HEK293 (cell line): ENCODE measurements at regions not wholly inside any gene's neighbourhood (a gene's known extent, or its start where the extent isn't known, plus 50 kb on each side); places are given as distances from the start of the nearest gene placed in this dataset.

Experiments used
- CTCF ChIA-PET: fragments of 350-600 bp; formaldehyde crosslinking; extraction: SDS; loops from one replicate; lab custom pipeline; 2021; ENCODE audit warnings: antibody characterized with exemption; lab: Yijun Ruan, JAX
- POLR2A ChIA-PET: fragments of 300-600 bp; formaldehyde crosslinking; extraction: SDS; loops from one replicate; lab custom pipeline; 2020; ENCODE audit warnings: antibody characterized with exemption, inconsistent platforms; lab: Yijun Ruan, JAX
- H3K27ac ChIP-seq: fragments of 200-500 bp; sonication (Bioruptor generic); 2 replicates; pipeline ENCODE4 v1.5.1; 2014; ENCODE audit warnings: low read depth, low read length, control low read depth, inconsistent platforms; ENCODE audit errors: extremely low read depth
- H3K36me3 ChIP-seq, 2 experiments: fragments of 200-500 bp in 1 of 2; sonication (Bioruptor generic) in 1 of 2; 1 replicate in 1 of 2; 2 replicates in 1 of 2; pipeline ENCODE4 v1.5.1; 2014 to 2017; ENCODE audit warnings: inconsistent platforms in 2 of 2, low read length in 2 of 2; ENCODE audit not compliant: control insufficient read depth in 2 of 2, insufficient read depth in 1 of 2
- H3K4me1 ChIP-seq: fragments of 200-500 bp; sonication (Bioruptor generic); 2 replicates; pipeline ENCODE4 v1.5.1; 2014; ENCODE audit warnings: mild to moderate bottlenecking, low read length, inconsistent platforms; ENCODE audit not compliant: control insufficient read depth, insufficient read depth
- H3K4me3 ChIP-seq: 2 replicates; pipeline ENCODE4 v1.5.1; 2011; ENCODE audit warnings: low read depth, mild to moderate bottlenecking, control low read depth, low read length, moderate library complexity
- H3K9me3 ChIP-seq: fragments of 200-500 bp; sonication (Bioruptor generic); 2 replicates; pipeline ENCODE4 v1.5.1; 2014; ENCODE audit warnings: low read depth, low read length, inconsistent platforms; ENCODE audit not compliant: control insufficient read depth, insufficient read depth
- HOXD13 ChIP-seq: sonication (generic); formaldehyde crosslinking; IDR thresholded peaks from 2 replicates; pipeline ENCODE4 v1.8.0; 2022; ENCODE audit warnings: missing genetic modification reagents, borderline replicate concordance
- KLF10 ChIP-seq: fragments of 450-650 bp; IDR thresholded peaks from 2 replicates; pipeline ENCODE4 v1.5.1; 2018; ENCODE audit warnings: missing biosample characterization, mild to moderate bottlenecking, missing genetic modification characterization
- KLF8 ChIP-seq: fragments of 450-650 bp; formaldehyde crosslinking; IDR thresholded peaks from 2 replicates; pipeline ENCODE4 v1.5.1; 2016; ENCODE audit warnings: missing biosample characterization, missing genetic modification characterization
- OVOL3 ChIP-seq: fragments of 450-650 bp; formaldehyde crosslinking; IDR thresholded peaks from 2 replicates; pipeline ENCODE4 v1.5.1; 2016; ENCODE audit warnings: missing biosample characterization, missing genetic modification characterization
- SCRT1 ChIP-seq: fragments of 450-650 bp; formaldehyde crosslinking; IDR thresholded peaks from 2 replicates; pipeline ENCODE4 v1.5.1; 2016; ENCODE audit warnings: missing biosample characterization, missing genetic modification characterization, borderline replicate concordance
- SETDB1 ChIP-seq: IDR thresholded peaks from one replicate; pipeline ENCODE4 v1.6.1; 2017; ENCODE audit warnings: mild to moderate bottlenecking, low read length, moderate library complexity, mixed read lengths; ENCODE audit not compliant: insufficient read length
- SP7 ChIP-seq: fragments of 450-650 bp; formaldehyde crosslinking; IDR thresholded peaks from 2 replicates; pipeline ENCODE4 v1.5.1; 2016; ENCODE audit warnings: missing biosample characterization, missing genetic modification characterization
- ZBTB10 ChIP-seq: fragments of 450-650 bp; formaldehyde crosslinking; IDR thresholded peaks from 2 replicates; pipeline ENCODE4 v1.5.1; 2016; ENCODE audit warnings: missing biosample characterization, missing genetic modification characterization
- ZBTB20 ChIP-seq: fragments of 450-650 bp; formaldehyde crosslinking; IDR thresholded peaks from 2 replicates; pipeline ENCODE4 v1.5.1; 2016; ENCODE audit warnings: missing biosample characterization, missing genetic modification characterization
- ZBTB44 ChIP-seq: fragments of 450-650 bp; IDR thresholded peaks from 2 replicates; pipeline ENCODE4 v1.5.1; 2018; ENCODE audit warnings: missing biosample characterization, mild to moderate bottlenecking, missing genetic modification characterization
- ZBTB6 ChIP-seq: fragments of 450-650 bp; formaldehyde crosslinking; IDR thresholded peaks from 2 replicates; pipeline ENCODE4 v1.5.1; 2017; ENCODE audit warnings: missing biosample characterization, missing genetic modification characterization
- ZBTB7A ChIP-seq: fragments of 450-650 bp; formaldehyde crosslinking; IDR thresholded peaks from 2 replicates; pipeline ENCODE4 v1.5.1; 2016; ENCODE audit warnings: low read depth, missing biosample characterization, missing genetic modification characterization
- ZNF16 ChIP-seq: fragments of 450-650 bp; formaldehyde crosslinking; IDR thresholded peaks from 2 replicates; pipeline ENCODE4 v1.5.1; 2016; ENCODE audit warnings: low read depth, missing biosample characterization, missing genetic modification characterization
- ZNF19 ChIP-seq: fragments of 450-650 bp; formaldehyde crosslinking; IDR thresholded peaks from 2 replicates; pipeline ENCODE4; 2016; ENCODE audit warnings: missing biosample characterization, missing genetic modification characterization, low read depth
- ZNF214 ChIP-seq: fragments of 450-650 bp; formaldehyde crosslinking; IDR thresholded peaks from 2 replicates; pipeline ENCODE4 v1.5.1; 2017; ENCODE audit warnings: missing biosample characterization, mild to moderate bottlenecking, missing genetic modification characterization, borderline replicate concordance
- ZNF26 ChIP-seq: fragments of 450-650 bp; formaldehyde crosslinking; IDR thresholded peaks from 2 replicates; pipeline ENCODE4 v1.5.1; 2016; ENCODE audit warnings: missing biosample characterization, missing genetic modification characterization
- ZNF302 ChIP-seq: fragments of 450-650 bp; formaldehyde crosslinking; IDR thresholded peaks from 2 replicates; pipeline ENCODE4 v1.5.1; 2016; ENCODE audit warnings: missing biosample characterization, missing genetic modification characterization, low read depth
- ZNF514 ChIP-seq: fragments of 450-650 bp; formaldehyde crosslinking; IDR thresholded peaks from 2 replicates; pipeline ENCODE4 v1.5.1; 2016; ENCODE audit warnings: missing biosample characterization, missing genetic modification characterization
- ZNF544 ChIP-seq: fragments of 450-650 bp; formaldehyde crosslinking; IDR thresholded peaks from 2 replicates; pipeline ENCODE4 v1.5.0; 2017; ENCODE audit warnings: missing biosample characterization, missing genetic modification characterization
- ZNF585B ChIP-seq: fragments of 450-650 bp; formaldehyde crosslinking; IDR thresholded peaks from 2 replicates; pipeline ENCODE4 v1.5.1; 2016; ENCODE audit warnings: missing biosample characterization, missing genetic modification characterization
- ZNF596 ChIP-seq: fragments of 450-650 bp; IDR thresholded peaks from 2 replicates; pipeline ENCODE4 v1.5.0; 2018; ENCODE audit warnings: missing biosample characterization, mild to moderate bottlenecking, missing genetic modification characterization, moderate library complexity
- ZNF624 ChIP-seq: fragments of 450-650 bp; formaldehyde crosslinking; IDR thresholded peaks from 2 replicates; pipeline ENCODE4 v1.5.1; 2017; ENCODE audit warnings: missing biosample characterization, missing genetic modification characterization
- ZNF664 ChIP-seq: fragments of 450-650 bp; formaldehyde crosslinking; IDR thresholded peaks from 2 replicates; pipeline ENCODE4 v1.5.1; 2016; ENCODE audit warnings: missing biosample characterization, missing genetic modification characterization
- ZNF701 ChIP-seq: fragments of 450-650 bp; formaldehyde crosslinking; IDR thresholded peaks from 2 replicates; pipeline ENCODE4 v1.5.1; 2016; ENCODE audit warnings: missing biosample characterization, missing genetic modification characterization

GRCh38 chr4:84176016-84176415 is 323.1 kb downstream of the NKX6-1 start:
- ChIA-PET POLR2A (no interaction called here), CTCF (interaction anchor here (0.7 to 2.2 kb wide), 2 partner anchors 10 to 386 kb away, joined by 3 to 7 read pairs; no protein-coding TSS in a partner anchor)
- TF ChIP-seq ZNF624 (no peak), ZBTB6 (tag by site-specific recombination) (no peak), ZNF664 (tag by site-specific recombination) (no peak), ZNF596 (no peak), ZNF514 (no peak), ZBTB44 (tag by site-specific recombination) (no peak), ZNF585B (tag by site-specific recombination) (no peak), ZBTB20 (tag by site-specific recombination) (no peak), ZNF544 (no peak), SCRT1 (tag by site-specific recombination) (no peak)
- H3K36me3 ChIP-seq = no peaks in the 10 kb centered on the region
- H3K4me1 ChIP-seq = no peaks in the 10 kb centered on the region
- no peak overlapping the region for H3K4me3 ChIP-seq
- no peak overlapping the region for H3K27ac ChIP-seq
- no peaks in the 10 kb centered on the region for H3K9me3 ChIP-seq

GRCh38 chr4:84171871-84172270 is 327.2 kb downstream of the NKX6-1 start:
- TF ChIP-seq ZNF26 (tag by site-specific recombination) = no peak
- TF ChIP-seq ZBTB10 (tag by site-specific recombination) = no peak
- TF ChIP-seq HOXD13 = no peak
- TF ChIP-seq ZNF701 = no peak
- TF ChIP-seq OVOL3 (tag by site-specific recombination) = no peak
- no peak for TF ChIP-seq ZNF302 (tag by site-specific recombination)
- no peak for TF ChIP-seq ZNF19 (tag by site-specific recombination)
- no peak for TF ChIP-seq SETDB1
- TF ChIP-seq SP7 (tag by site-specific recombination) = no peak
- TF ChIP-seq KLF10 (tag by site-specific recombination) = no peak
- no peak for TF ChIP-seq ZBTB7A (tag by site-specific recombination)
- TF ChIP-seq KLF8 (tag by site-specific recombination) = no peak
- no peak for TF ChIP-seq ZNF214 (tag by site-specific recombination)
- TF ChIP-seq ZBTB20 (tag by site-specific recombination) = no peak
- TF ChIP-seq ZNF16 = no peak
- no peaks in the 10 kb centered on the region for H3K9me3 ChIP-seq
- no peaks in the 10 kb centered on the region for H3K4me1 ChIP-seq
- H3K36me3 ChIP-seq = no peaks in the 10 kb centered on the region
- H3K4me3 ChIP-seq = no peak overlapping the region
- no peak overlapping the region for H3K27ac ChIP-seq
- ChIA-PET POLR2A (no interaction called here), CTCF (interaction anchor here (0.5 to 0.7 kb wide), 3 partner anchors 10 to 925 kb away, joined by 3 to 4 read pairs (median 4); no protein-coding TSS in a partner anchor)
